Activated CD8-positive, alpha-beta memory T cell treated with anti-CD3 and anti-CD28 coated beads, Interleukin-2, amount 10 ng/mL, durations not matched to agents 7 days and 5 days (primary cell): ENCODE measurements at regions not wholly inside any gene's neighbourhood (a gene's known extent, or its start where the extent isn't known, plus 50 kb on each side); places are given as distances from the start of the nearest gene placed in this dataset.

ENCODE experiments used
- ATAC-seq: fragments of 150-1000 bp; cut with Tn5 transposase; one replicate; pipeline ENCODE4 v1.10.0; 2021; ENCODE audit warnings: moderate library complexity
- CTCF ChIA-PET: fragments of 350-600 bp; sonication (Branson Sonifier 250); formaldehyde crosslinking; loops from one replicate; lab custom pipeline; 2021; ENCODE audit warnings: antibody characterized with exemption; lab: Charles Lee
- DNase-seq: peaks from one replicate; pipeline ENCODE4 v3.0.0-alpha.2; 2020
- H3K27ac Mint-ChIP-seq: one replicate; pipeline ENCODE4 v1.8.0; 2021; ENCODE audit warnings: mild to moderate bottlenecking, mixed read lengths
- H3K27me3 Mint-ChIP-seq: one replicate; pipeline ENCODE4 v1.8.0; 2021; ENCODE audit warnings: mixed read lengths
- H3K36me3 Mint-ChIP-seq: one replicate; pipeline ENCODE4 v1.8.0; 2021; ENCODE audit warnings: mild to moderate bottlenecking, mixed read lengths
- H3K4me1 Mint-ChIP-seq: one replicate; pipeline ENCODE4 v1.8.0; 2021; ENCODE audit warnings: mixed read lengths
- H3K4me3 Mint-ChIP-seq: one replicate; pipeline ENCODE4 v1.8.0; 2021; ENCODE audit warnings: mild to moderate bottlenecking, moderate library complexity, mixed read lengths
- H3K9me3 Mint-ChIP-seq: one replicate; pipeline ENCODE4 v1.8.0; 2022; ENCODE audit warnings: low read depth, mixed read lengths

DNA sequence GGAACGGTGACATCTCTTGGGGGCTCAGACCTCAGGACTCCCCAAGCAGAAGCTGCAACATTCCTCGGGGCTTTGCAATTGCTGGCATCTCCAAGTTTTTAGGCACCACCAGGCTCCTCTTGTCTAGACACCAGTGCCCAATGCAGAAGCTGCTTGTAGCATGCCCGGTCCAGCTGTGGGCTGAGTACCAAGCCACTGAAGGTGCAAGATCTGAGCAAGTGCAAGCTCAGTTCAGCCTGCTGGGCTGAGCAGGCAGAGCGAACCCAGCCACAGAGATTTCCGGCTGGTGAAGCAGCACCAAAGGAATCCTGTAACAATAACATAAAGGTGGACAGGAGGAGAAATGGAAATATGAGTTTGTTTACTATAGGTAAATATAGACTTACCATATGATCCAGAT, 995.4 kb upstream of the B3GALT2 start:
- ATAC-seq (no peak), DNase-seq (no peak)
- H3K27ac Mint-ChIP-seq, result no peak overlapping the region
- H3K36me3 Mint-ChIP-seq, result peaks cover 2% of the 10 kb centered on the region
- CTCF ChIA-PET, result no interaction called here
- H3K9me3 Mint-ChIP-seq, result no peaks in the 10 kb centered on the region
- no peaks in the 10 kb centered on the region for H3K27me3 Mint-ChIP-seq
- no peak overlapping the region for H3K4me3 Mint-ChIP-seq
- no peaks in the 10 kb centered on the region for H3K4me1 Mint-ChIP-seq

DNA sequence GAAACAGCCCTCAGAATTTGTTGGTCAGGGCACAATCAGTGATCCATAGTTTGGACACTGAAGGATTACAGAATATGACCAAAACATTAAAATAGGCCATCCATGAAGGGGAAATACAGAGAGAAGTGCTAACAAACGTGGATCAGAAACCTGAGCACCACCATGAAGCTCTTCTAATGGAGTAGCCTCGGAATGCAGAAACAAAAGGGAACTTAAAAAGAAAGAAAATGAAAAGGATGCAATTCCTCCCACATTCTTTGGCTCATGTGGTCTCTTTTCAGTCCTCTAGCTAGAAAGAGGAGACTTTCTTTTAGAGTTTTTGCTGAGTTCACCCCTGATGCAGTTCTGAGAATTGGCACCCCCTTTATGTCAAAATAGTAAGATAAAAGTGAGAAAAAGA, 989.8 kb upstream of the B3GALT2 start:
- no peaks in the 10 kb centered on the region for H3K4me1 Mint-ChIP-seq
- no peak overlapping the region for H3K27ac Mint-ChIP-seq
- peaks cover 2% of the 10 kb centered on the region for H3K36me3 Mint-ChIP-seq
- ATAC-seq, result no peak
- no peak for DNase-seq
- no peaks in the 10 kb centered on the region for H3K9me3 Mint-ChIP-seq
- H3K27me3 Mint-ChIP-seq, result no peaks in the 10 kb centered on the region
- H3K4me3 Mint-ChIP-seq, result no peak overlapping the region
- CTCF ChIA-PET, result no interaction called here

DNA sequence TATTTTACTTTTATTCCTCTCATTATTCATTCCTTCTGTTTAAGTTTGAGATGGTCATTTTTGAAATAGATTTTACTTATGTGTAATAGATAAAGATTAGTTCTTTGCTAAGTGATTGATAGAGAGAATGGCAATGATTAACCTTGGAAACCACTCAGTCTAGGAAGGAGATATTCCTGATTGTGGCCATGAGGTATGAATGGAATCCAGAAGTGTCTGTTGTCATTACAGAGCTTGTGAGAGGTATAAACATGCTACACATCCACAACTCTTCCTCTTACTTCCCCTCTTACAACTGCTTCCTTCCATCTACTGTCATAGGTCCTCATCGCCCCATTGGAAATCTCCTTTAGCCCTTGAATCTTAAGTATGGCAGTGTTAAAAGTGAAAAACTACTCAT, 988.8 kb upstream of the B3GALT2 start:
- Mint-ChIP-seq H3K4me3 (no peak overlapping the region), H3K9me3 (no peaks in the 10 kb centered on the region), H3K27me3 (no peaks in the 10 kb centered on the region), H3K27ac (no peak overlapping the region), H3K36me3 (no peaks in the 10 kb centered on the region), H3K4me1 (no peaks in the 10 kb centered on the region)
- ATAC-seq (no peak), DNase-seq (no peak)
- CTCF ChIA-PET, result no interaction called here

DNA sequence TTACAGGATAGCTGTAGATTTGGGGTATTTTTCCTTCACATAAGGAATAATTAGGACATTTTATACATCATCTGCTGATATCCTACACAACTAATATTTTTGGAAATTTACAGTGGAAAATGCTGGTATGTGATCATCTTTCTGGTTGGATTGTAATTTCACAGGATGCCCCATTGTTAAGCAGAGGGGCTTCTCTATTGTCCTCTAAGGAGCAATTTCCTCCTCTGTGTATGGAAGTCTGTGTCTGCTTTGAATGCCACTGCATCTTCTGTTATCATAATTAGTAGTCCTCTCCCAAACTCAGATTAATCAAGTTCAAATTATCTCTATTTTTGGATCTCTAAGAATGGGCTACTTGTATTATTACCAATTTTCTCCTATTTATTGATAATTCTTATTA, 988.1 kb upstream of the B3GALT2 start:
- H3K4me3 Mint-ChIP-seq, result no peak overlapping the region
- CTCF ChIA-PET, result no interaction called here
- no peak overlapping the region for H3K27ac Mint-ChIP-seq
- no peak for DNase-seq
- ATAC-seq, result no peak
- no peaks in the 10 kb centered on the region for H3K27me3 Mint-ChIP-seq
- H3K36me3 Mint-ChIP-seq, result no peaks in the 10 kb centered on the region
- H3K4me1 Mint-ChIP-seq, result no peaks in the 10 kb centered on the region
- no peaks in the 10 kb centered on the region for H3K9me3 Mint-ChIP-seq

DNA sequence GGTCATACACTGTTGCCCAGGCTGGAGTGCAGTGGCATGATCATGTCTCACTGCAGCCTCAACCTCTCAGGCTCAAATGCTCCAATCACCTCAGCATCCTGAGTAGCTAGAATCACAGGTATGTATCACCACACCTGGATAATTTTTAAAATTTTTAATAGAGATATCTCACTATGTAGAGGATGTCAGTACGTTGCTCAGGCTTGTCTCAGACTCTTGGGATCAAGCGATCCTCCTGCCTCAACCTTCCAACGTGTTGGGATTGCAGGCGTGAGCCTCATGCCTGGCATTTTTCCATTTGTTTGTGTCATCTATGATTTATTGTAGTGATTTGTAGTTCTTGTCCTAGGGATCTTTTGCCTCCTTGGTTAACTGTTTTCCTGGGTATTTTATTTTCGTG, 985.2 kb upstream of the B3GALT2 start:
- CTCF ChIA-PET, result no interaction called here
- no peak for ATAC-seq
- no peaks in the 10 kb centered on the region for H3K4me1 Mint-ChIP-seq
- H3K36me3 Mint-ChIP-seq, result no peaks in the 10 kb centered on the region
- no peak overlapping the region for H3K4me3 Mint-ChIP-seq
- H3K27ac Mint-ChIP-seq, result no peak overlapping the region
- H3K27me3 Mint-ChIP-seq, result no peaks in the 10 kb centered on the region
- no peaks in the 10 kb centered on the region for H3K9me3 Mint-ChIP-seq
- no peak for DNase-seq

DNA sequence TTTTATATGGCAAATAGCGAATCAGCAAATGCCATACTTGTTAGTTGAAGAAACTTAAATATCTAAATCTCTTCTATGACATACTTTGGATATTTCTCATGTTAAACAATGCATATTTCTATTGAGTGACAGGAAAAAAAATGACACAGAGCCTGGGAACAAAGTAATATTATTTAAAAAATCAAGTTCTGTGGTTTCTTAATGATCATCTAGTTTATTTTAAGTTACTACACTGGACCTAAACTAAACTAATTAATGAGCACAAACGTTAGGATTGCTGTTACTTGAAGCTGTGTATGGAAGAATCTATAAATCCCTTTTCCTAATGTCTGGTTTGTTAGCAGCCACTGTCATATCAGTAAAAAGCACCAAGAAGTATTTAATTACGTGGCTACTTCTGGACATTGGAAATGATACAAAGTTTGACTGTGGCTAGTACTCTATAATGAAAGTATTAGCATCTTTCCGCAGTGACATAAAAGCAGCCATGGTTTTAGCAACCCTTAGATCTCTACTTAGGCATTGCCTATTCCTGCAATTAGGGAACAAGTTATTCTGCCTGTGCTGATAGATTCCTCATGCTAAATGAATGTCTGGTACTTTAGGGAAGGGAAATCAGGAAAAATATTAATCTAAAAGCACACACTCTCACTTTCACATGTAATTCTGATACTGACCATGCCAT, 981.7 kb upstream of the B3GALT2 start:
- Mint-ChIP-seq H3K4me1 (no peaks in the 10 kb centered on the region), H3K9me3 (no peaks in the 10 kb centered on the region), H3K36me3 (no peaks in the 10 kb centered on the region), H3K27me3 (no peaks in the 10 kb centered on the region), H3K4me3 (no peak overlapping the region), H3K27ac (no peak overlapping the region)
- ATAC-seq (no peak), DNase-seq (no peak)
- CTCF ChIA-PET, result no interaction called here

DNA sequence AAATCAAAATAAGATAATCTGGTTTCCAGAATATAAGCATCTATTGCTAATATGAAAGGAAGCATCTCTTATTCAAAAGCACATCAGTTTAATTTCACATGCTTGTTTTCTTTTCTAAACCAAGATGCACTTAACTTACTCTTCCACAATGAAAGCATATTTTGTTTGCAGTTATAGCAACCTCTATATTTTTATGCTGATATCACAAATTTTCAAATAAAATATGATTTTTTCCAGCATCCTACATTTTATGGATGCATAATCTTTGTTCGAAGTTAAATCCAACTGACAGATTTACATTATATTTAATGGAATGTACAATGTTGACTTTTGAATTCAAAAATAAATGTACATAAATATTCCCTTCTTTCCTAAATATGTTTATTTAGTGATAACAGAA, 978.3 kb upstream of the B3GALT2 start:
- ATAC-seq, result no peak
- H3K27ac Mint-ChIP-seq, result no peak overlapping the region
- no peaks in the 10 kb centered on the region for H3K27me3 Mint-ChIP-seq
- H3K9me3 Mint-ChIP-seq, result no peaks in the 10 kb centered on the region
- H3K4me3 Mint-ChIP-seq, result no peak overlapping the region
- DNase-seq, result no peak
- H3K36me3 Mint-ChIP-seq, result no peaks in the 10 kb centered on the region
- CTCF ChIA-PET, result no interaction called here
- H3K4me1 Mint-ChIP-seq, result no peaks in the 10 kb centered on the region

DNA sequence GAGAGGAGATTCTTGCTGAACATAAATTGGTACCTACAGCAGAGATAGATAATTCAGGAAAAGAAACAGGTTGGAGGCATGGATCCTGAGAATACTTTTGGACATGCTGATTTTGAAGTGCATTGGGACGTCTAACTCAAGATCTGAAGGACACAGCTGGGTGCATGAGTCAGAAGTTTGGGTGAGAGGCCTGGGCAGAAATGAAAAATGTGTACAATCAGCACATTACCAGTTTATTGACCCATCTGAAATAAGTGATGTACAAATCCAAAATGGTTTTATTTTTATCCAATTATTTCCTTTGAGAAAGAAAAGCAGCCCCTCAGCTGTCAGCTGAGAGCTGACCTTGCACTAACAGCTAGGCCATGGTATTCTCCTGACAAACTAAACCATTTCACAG, 975.2 kb upstream of the B3GALT2 start:
- Mint-ChIP-seq H3K36me3 (no peaks in the 10 kb centered on the region), H3K27me3 (no peaks in the 10 kb centered on the region), H3K27ac (no peak overlapping the region), H3K4me1 (no peaks in the 10 kb centered on the region), H3K4me3 (no peak overlapping the region), H3K9me3 (peaks cover 4% of the 10 kb centered on the region)
- CTCF ChIA-PET, result interaction anchor here (1.2 kb wide), 1 partner anchor 30 kb away, joined by 3 read pairs; no protein-coding TSS in a partner anchor
- ATAC-seq (no peak), DNase-seq (no peak)

DNA sequence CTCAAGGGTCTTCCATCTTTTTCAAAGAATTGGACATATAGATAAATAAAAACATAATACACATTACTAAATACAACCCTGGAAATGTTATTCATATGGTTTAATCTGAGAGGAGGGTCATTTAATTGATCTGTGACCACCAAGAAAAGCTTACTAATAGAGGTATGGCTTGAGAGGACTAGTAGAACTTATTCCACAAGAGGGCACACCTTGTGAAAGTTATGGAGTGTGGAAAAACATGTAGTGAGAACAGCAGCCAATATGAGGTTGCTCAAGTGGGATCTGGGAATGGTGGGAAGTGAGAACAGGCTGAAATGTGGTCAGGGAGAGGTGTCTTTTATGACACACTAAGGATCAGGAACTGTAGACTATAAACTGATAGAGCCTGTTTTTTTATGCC, 973.5 kb upstream of the B3GALT2 start:
- no peak for ATAC-seq
- CTCF ChIA-PET, result no interaction called here
- DNase-seq, result no peak
- H3K27ac Mint-ChIP-seq, result no peak overlapping the region
- H3K9me3 Mint-ChIP-seq, result peaks cover 7% of the 10 kb centered on the region
- H3K4me3 Mint-ChIP-seq, result no peak overlapping the region
- H3K36me3 Mint-ChIP-seq, result no peaks in the 10 kb centered on the region
- H3K27me3 Mint-ChIP-seq, result no peaks in the 10 kb centered on the region
- no peaks in the 10 kb centered on the region for H3K4me1 Mint-ChIP-seq

GRCh38 chr1:194155962-194156361, 969.5 kb upstream of the B3GALT2 start:
- Mint-ChIP-seq H3K4me3 (no peak overlapping the region), H3K27ac (no peak overlapping the region), H3K4me1 (peaks cover 9% of the 10 kb centered on the region), H3K9me3 (peaks cover 7% of the 10 kb centered on the region), H3K36me3 (peaks cover 2% of the 10 kb centered on the region), H3K27me3 (no peaks in the 10 kb centered on the region)
- CTCF ChIA-PET, result no interaction called here
- ATAC-seq (no peak), DNase-seq (no peak)

- ATAC-seq, result peak; percentile 27
These were observed 964.6 kb upstream of the B3GALT2 start for GRCh38 chr1:194151056-194151455.

GRCh38 chr1:194150242-194150641, 963.8 kb upstream of the B3GALT2 start:
- Mint-ChIP-seq H3K27ac (peak overlapping the region; percentile 15), H3K9me3 (no peaks in the 10 kb centered on the region), H3K36me3 (peaks cover 2% of the 10 kb centered on the region), H3K27me3 (no peaks in the 10 kb centered on the region), H3K4me1 (peaks cover 12% of the 10 kb centered on the region), H3K4me3 (no peak overlapping the region)
- ATAC-seq, result no peak
- DNase-seq, result no peak
- CTCF ChIA-PET, result no interaction called here

More at GRCh38 chr1:194151056-194151455, 964.6 kb upstream of the B3GALT2 start:
- no peaks in the 10 kb centered on the region for H3K9me3 Mint-ChIP-seq
- H3K27ac Mint-ChIP-seq, result peak overlapping the region; percentile 87
- CTCF ChIA-PET, result no interaction called here
- H3K4me3 Mint-ChIP-seq, result peak overlapping the region; percentile 81
- peaks cover 2% of the 10 kb centered on the region for H3K36me3 Mint-ChIP-seq
- DNase-seq, result no peak
- peaks cover 12% of the 10 kb centered on the region for H3K4me1 Mint-ChIP-seq
- H3K27me3 Mint-ChIP-seq, result no peaks in the 10 kb centered on the region

DNA sequence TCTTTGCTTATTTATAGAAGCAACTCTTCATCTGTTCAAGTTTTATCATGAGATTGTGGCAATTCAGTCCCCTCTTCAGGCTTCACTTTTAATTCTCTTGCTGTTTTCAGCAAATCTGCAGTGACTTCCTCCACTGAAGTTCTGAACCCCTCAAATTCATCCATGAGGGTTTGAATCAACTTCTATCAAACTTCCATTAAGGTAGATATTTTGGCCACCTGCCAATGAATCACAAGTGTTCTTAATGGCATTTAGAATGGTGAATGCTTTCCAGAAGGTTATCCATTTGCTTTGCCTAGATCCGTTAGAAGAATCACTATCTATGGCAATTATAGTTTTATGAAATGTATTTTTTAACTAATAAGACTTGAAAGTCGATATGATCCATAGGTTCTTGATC, 946.7 kb upstream of the B3GALT2 start:
- ATAC-seq (no peak), DNase-seq (no peak)
- Mint-ChIP-seq H3K4me1 (peaks cover 5% of the 10 kb centered on the region), H3K27me3 (no peaks in the 10 kb centered on the region), H3K27ac (no peak overlapping the region), H3K36me3 (no peaks in the 10 kb centered on the region), H3K4me3 (no peak overlapping the region), H3K9me3 (no peaks in the 10 kb centered on the region)
- CTCF ChIA-PET, result interaction anchor here (1.5 kb wide), 1 partner anchor 9 kb away, joined by 4 read pairs; no protein-coding TSS in a partner anchor

- H3K9me3 Mint-ChIP-seq, result no peaks in the 10 kb centered on the region
- no peak overlapping the region for H3K4me3 Mint-ChIP-seq
- H3K4me1 Mint-ChIP-seq, result no peaks in the 10 kb centered on the region
- H3K36me3 Mint-ChIP-seq, result no peaks in the 10 kb centered on the region
- H3K27me3 Mint-ChIP-seq, result no peaks in the 10 kb centered on the region
- no peak for DNase-seq
- no peak overlapping the region for H3K27ac Mint-ChIP-seq
- CTCF ChIA-PET, result no interaction called here
- no peak for ATAC-seq
These were observed 931.7 kb upstream of the B3GALT2 start for GRCh38 chr1:194118086-194118485.

- no peaks in the 10 kb centered on the region for H3K9me3 Mint-ChIP-seq
- H3K4me3 Mint-ChIP-seq, result no peak overlapping the region
- H3K4me1 Mint-ChIP-seq, result no peaks in the 10 kb centered on the region
- no peaks in the 10 kb centered on the region for H3K36me3 Mint-ChIP-seq
- ATAC-seq (no peak), DNase-seq (no peak)
- no peak overlapping the region for H3K27ac Mint-ChIP-seq
- H3K27me3 Mint-ChIP-seq, result no peaks in the 10 kb centered on the region
- CTCF ChIA-PET, result no interaction called here
These were observed 931.2 kb upstream of the B3GALT2 start for GRCh38 chr1:194117582-194117981.
